Loucy (cell line): ENCODE measurements at regions not wholly inside any gene's neighbourhood (a gene's known extent, or its start where the extent isn't known, plus 50 kb on each side); places are given as distances from the start of the nearest gene placed in this dataset.

Experiments used
- H2AFZ ChIP-seq: fragments of 200-600 bp; sonication (generic); 2 replicates; pipeline ENCODE4 v1.6.0; 2016; ENCODE audit warnings: antibody characterized with exemption, mild to moderate bottlenecking, low read length, moderate library complexity
- H3F3A ChIP-seq: fragments of 200-600 bp; 2 replicates; pipeline ENCODE4 v1.6.0; 2016; ENCODE audit warnings: antibody characterized with exemption, low read depth, mild to moderate bottlenecking
- H3K27me3 ChIP-seq: fragments of 200-600 bp; sonication (generic); 2 replicates; pipeline ENCODE4 v1.6.1; 2014; ENCODE audit warnings: low read length, mild to moderate bottlenecking; ENCODE audit not compliant: insufficient read depth, poor library complexity, severe bottlenecking
- H3K36me3 ChIP-seq: fragments of 200-600 bp; sonication (generic); 2 replicates; pipeline ENCODE4 v1.6.1; 2016; ENCODE audit warnings: low read length; ENCODE audit not compliant: insufficient read depth
- H3K4me1 ChIP-seq: fragments of 200-600 bp; sonication (generic); 2 replicates; pipeline ENCODE4 v1.5.1; 2014; ENCODE audit warnings: low read length, mild to moderate bottlenecking; ENCODE audit not compliant: insufficient read depth, poor library complexity, severe bottlenecking
- H3K4me2 ChIP-seq: fragments of 200-600 bp; sonication (generic); 2 replicates; pipeline ENCODE4 v1.6.0; 2014; ENCODE audit warnings: antibody characterized with exemption, low read length, low read depth, mild to moderate bottlenecking; ENCODE audit not compliant: poor library complexity, severe bottlenecking
- H3K4me3 ChIP-seq: fragments of 200-600 bp; sonication (generic); 2 replicates; pipeline ENCODE4 v1.5.1; 2014; ENCODE audit warnings: low read length, mild to moderate bottlenecking, mixed read lengths; ENCODE audit not compliant: poor library complexity, severe bottlenecking
- H3K79me2 ChIP-seq: fragments of 200-600 bp; sonication (generic); 2 replicates; pipeline ENCODE4 v1.6.1; 2014; ENCODE audit warnings: low read length; ENCODE audit not compliant: insufficient read depth
- H3K9ac ChIP-seq: fragments of 200-600 bp; sonication (generic); 2 replicates; pipeline ENCODE4 v1.6.0; 2014; ENCODE audit warnings: mild to moderate bottlenecking, low read depth, low read length, moderate library complexity; ENCODE audit not compliant: poor library complexity, severe bottlenecking
- H3K9me2 ChIP-seq: fragments of 200-600 bp; sonication (generic); replicated peaks from 2 replicates; pipeline ENCODE4 v1.6.1; 2016; ENCODE audit warnings: low read depth, low read length, mixed read lengths
- H3K9me3 ChIP-seq: fragments of 200-600 bp; sonication (generic); 2 replicates; pipeline ENCODE4 v1.6.1; 2014; ENCODE audit warnings: mild to moderate bottlenecking, antibody characterized with exemption, low read length, low read depth; ENCODE audit not compliant: insufficient read depth
- H4K20me1 ChIP-seq: fragments of 200-600 bp; sonication (generic); 2 replicates; pipeline ENCODE4 v1.6.0; 2014; ENCODE audit warnings: antibody characterized with exemption, low read length, mild to moderate bottlenecking; ENCODE audit not compliant: insufficient read depth, poor library complexity, severe bottlenecking
- CTCF ChIP-seq: fragments of 200-600 bp; sonication (generic); conservative IDR thresholded peaks from 2 replicates; pipeline ENCODE4 v1.5.1; 2014; ENCODE audit warnings: mild to moderate bottlenecking, antibody characterized with exemption, low read length
- EZH2phosphoT487 ChIP-seq: fragments of 200-600 bp; IDR thresholded peaks from 2 replicates; pipeline ENCODE4 v1.6.1; 2018; ENCODE audit warnings: antibody characterized with exemption, mild to moderate bottlenecking, moderate library complexity, borderline replicate concordance

GRCh38 chr12:74900232-74900631, 309.4 kb downstream of the KCNC2 start:
- no peak overlapping the region for H3K4me3 ChIP-seq

GRCh38 chr12:74903522-74903921, 306.1 kb downstream of the KCNC2 start:
- no peak overlapping the region for H3K4me3 ChIP-seq
- no peaks in the 10 kb centered on the region for H3K9me3 ChIP-seq
- no peaks in the 10 kb centered on the region for H3K9me2 ChIP-seq
- H2AFZ ChIP-seq = no peak overlapping the region
- peak; percentile 65 for TF ChIP-seq CTCF
- TF ChIP-seq EZH2phosphoT487 = no peak
- H3K4me1 ChIP-seq = no peaks in the 10 kb centered on the region
- no peak overlapping the region for H3K4me2 ChIP-seq
- H3K27me3 ChIP-seq = no peaks in the 10 kb centered on the region
- H3K36me3 ChIP-seq = no peaks in the 10 kb centered on the region
- H3F3A ChIP-seq = no peaks in the 10 kb centered on the region
- H3K79me2 ChIP-seq = no peaks in the 10 kb centered on the region
- no peak overlapping the region for H3K9ac ChIP-seq
- no peaks in the 10 kb centered on the region for H4K20me1 ChIP-seq

More at GRCh38 chr12:74900232-74900631, 309.4 kb downstream of the KCNC2 start:
- TF ChIP-seq EZH2phosphoT487 (no peak), CTCF (no peak)
- Histone ChIP-seq H3K9me2 (no peaks in the 10 kb centered on the region), H3K9me3 (no peaks in the 10 kb centered on the region), H3K27me3 (no peaks in the 10 kb centered on the region), H3K4me2 (no peak overlapping the region), H3K4me1 (no peaks in the 10 kb centered on the region), H2AFZ (no peak overlapping the region), H3F3A (no peaks in the 10 kb centered on the region), H3K36me3 (no peaks in the 10 kb centered on the region), H3K79me2 (no peaks in the 10 kb centered on the region), H4K20me1 (no peaks in the 10 kb centered on the region), H3K9ac (no peak overlapping the region)

- Histone ChIP-seq H3K4me1 (no peaks in the 10 kb centered on the region), H2AFZ (no peak overlapping the region), H3K9me2 (no peaks in the 10 kb centered on the region), H4K20me1 (no peaks in the 10 kb centered on the region), H3K4me3 (no peak overlapping the region), H3K9me3 (no peaks in the 10 kb centered on the region), H3K27me3 (no peaks in the 10 kb centered on the region), H3K4me2 (no peak overlapping the region), H3K79me2 (no peaks in the 10 kb centered on the region), H3F3A (no peaks in the 10 kb centered on the region), H3K36me3 (no peaks in the 10 kb centered on the region), H3K9ac (no peak overlapping the region)
- TF ChIP-seq CTCF (peak; percentile 52), EZH2phosphoT487 (no peak)
Measured at GRCh38 chr12:74906224-74906623, 303.4 kb downstream of the KCNC2 start.
